GM21825 (cell line): ENCODE measurements at regions not wholly inside any gene's neighbourhood (a gene's known extent, or its start where the extent isn't known, plus 50 kb on each side); places are given as distances from the start of the nearest gene placed in this dataset.

Source experiments
- ATAC-seq: cut with Tn5 transposase; IDR thresholded peaks from one replicate; pipeline ENCODE4 v1.9.1; 2021; ENCODE audit warnings: mild to moderate bottlenecking, moderate library complexity; ENCODE audit not compliant: unreplicated experiment

GRCh38 chrX:110863883-110864282, 68.3 kb upstream of the CHRDL1 start:
- no peak for ATAC-seq

- ATAC-seq, result no peak
Measured at GRCh38 chrX:110858565-110858964, 62.9 kb upstream of the CHRDL1 start.

- no peak for ATAC-seq
Measured at GRCh38 chrX:110853610-110854009, 58.0 kb upstream of the CHRDL1 start.

DNA sequence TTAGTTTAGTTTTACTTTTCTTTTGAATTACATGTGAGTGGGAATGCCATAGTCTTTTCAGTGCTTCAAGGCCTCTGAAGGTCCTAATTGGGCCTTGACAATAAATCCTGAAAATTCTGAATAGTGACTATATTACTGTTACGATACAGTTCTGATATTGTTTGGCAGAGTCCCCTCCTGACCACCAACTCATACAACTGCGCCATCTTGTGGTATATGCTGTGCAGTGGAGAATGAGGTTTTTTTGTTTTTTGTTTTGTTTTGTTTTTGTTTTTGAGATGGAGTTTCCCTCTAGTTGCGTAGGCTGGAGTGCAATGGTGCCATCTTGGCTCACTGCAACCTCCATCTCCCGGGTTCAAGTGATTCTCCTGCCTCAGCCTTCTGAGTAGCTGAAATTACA, 56.6 kb upstream of the CHRDL1 start:
- ATAC-seq, result no peak

GRCh38 chrX:110851780-110852179, 56.2 kb upstream of the CHRDL1 start:
- ATAC-seq, result no peak

- peak; percentile 77 for ATAC-seq
Measured at GRCh38 chrX:110847334-110847733, 51.7 kb upstream of the CHRDL1 start.

- ATAC-seq, result no peak
Measured at GRCh38 chrX:110846071-110846470, 50.5 kb upstream of the CHRDL1 start.
